ENCODE measurements at regions not wholly inside any gene's neighbourhood (a gene's known extent, or its start where the extent isn't known, plus 50 kb on each side); places are given as distances from the start of the nearest gene placed in this dataset.

GRCh38 chr6:5922230-5922629, 84.5 kb downstream of the NRN1 start (continued):
- TF ChIP-seq CDX4 (CRISPR knock-in tag; IDR thresholded peaks at IDR 0.05; ENCODE audit: borderline replicate concordance) (no peak), TEAD4 (CRISPR knock-in tag; IDR thresholded peaks at IDR 0.05) (no peak), OVOL2 (CRISPR knock-in tag; IDR thresholded peaks at IDR 0.05; ENCODE audit: borderline replicate concordance) (no peak), KAT7 (CRISPR knock-in tag; IDR thresholded peaks at IDR 0.05; ENCODE audit: borderline replicate concordance) (no peak), FOXJ3 (CRISPR knock-in tag; IDR thresholded peaks at IDR 0.05; ENCODE audit: borderline replicate concordance) (no peak), ZNF121 (CRISPR knock-in tag; IDR thresholded peaks at IDR 0.05) (no peak), ATF3 (CRISPR knock-in tag; conservative IDR thresholded peaks at IDR 0.05) (no peak), CTCF (IDR thresholded peaks at IDR 0.05) (no peak), ZNF232 (CRISPR knock-in tag; IDR thresholded peaks at IDR 0.05) (no peak), ZSCAN18 (CRISPR knock-in tag; IDR thresholded peaks at IDR 0.05) (no peak), ZNF219 (CRISPR knock-in tag; IDR thresholded peaks at IDR 0.05; ENCODE audit: borderline replicate concordance) (no peak), USF1 (CRISPR knock-in tag; IDR thresholded peaks at IDR 0.05) (no peak), NR3C1 (CRISPR knock-in tag; conservative IDR thresholded peaks at IDR 0.05; ENCODE audit: low read depth) (no peak), STAT6 (CRISPR knock-in tag; conservative IDR thresholded peaks at IDR 0.05; ENCODE audit: low read depth) (no peak)

- 0 out of 2 replicates have a peak, but pooled peaks cover 2% of the 10 kb centered on the region for H3K4me1 Mint-ChIP-seq
- ChIA-PET POLR2A (no interaction called here), CTCF (no interaction called here)
- no peak for ATAC-seq
- peaks cover 6% of the 10 kb centered on the region for H3K27me3 Mint-ChIP-seq (ENCODE audit: low read depth)
- no peak overlapping the region for H3K4me3 Mint-ChIP-seq
- no peak for DNase-seq (ENCODE audit: low spot score)
- peaks cover 10% of the 10 kb centered on the region for H3K9me3 Mint-ChIP-seq
- no peaks in the 10 kb centered on the region for H3K36me3 Mint-ChIP-seq
- no peak overlapping the region for H3K27ac Mint-ChIP-seq
- TF ChIP-seq SOX15 (CRISPR knock-in tag; IDR thresholded peaks at IDR 0.05) (no peak), GABPB1 (CRISPR knock-in tag; IDR thresholded peaks at IDR 0.05) (no peak), NFATC4 (CRISPR knock-in tag; IDR thresholded peaks at IDR 0.05) (no peak), SMAD4 (CRISPR knock-in tag; IDR thresholded peaks at IDR 0.05) (no peak), FOXP4 (CRISPR knock-in tag; IDR thresholded peaks at IDR 0.05) (no peak), TCF7 (CRISPR knock-in tag; IDR thresholded peaks at IDR 0.05; ENCODE audit: low read depth) (no peak), ZNF425 (CRISPR knock-in tag; conservative IDR thresholded peaks at IDR 0.05) (no peak), ZBTB43 (CRISPR knock-in tag; IDR thresholded peaks at IDR 0.05) (no peak)
These were observed 97.0 kb downstream of the NRN1 start for GRCh38 chr6:5909721-5910120.

All from WTC11 (cell line).